Neural cell (in vitro differentiated cells): ENCODE measurements at regions not wholly inside any gene's neighbourhood (a gene's known extent, or its start where the extent isn't known, plus 50 kb on each side); places are given as distances from the start of the nearest gene placed in this dataset.

ENCODE experiments used
- H2AFZ ChIP-seq: fragments of 200-600, 300-800 bp; sonication (generic), shearing (Covaris generic); 2 replicates; pipeline ENCODE4 v1.6.0; 2014; ENCODE audit warnings: low read depth, mild to moderate bottlenecking, antibody characterized with exemption, low read length, moderate library complexity
- H3F3A ChIP-seq: fragments of 200-600 bp; shearing (Covaris generic); 2 replicates; pipeline ENCODE4 v1.6.1; 2016; ENCODE audit warnings: mild to moderate bottlenecking, moderate library complexity, mixed read lengths, antibody characterized with exemption, low read length; ENCODE audit not compliant: insufficient read depth, poor library complexity, severe bottlenecking
- H3K27ac ChIP-seq: fragments of 200-600, 300-800 bp; sonication (generic), shearing (Covaris generic); 2 replicates; pipeline ENCODE4 v1.5.1; 2014; ENCODE audit warnings: mild to moderate bottlenecking, low read length, moderate library complexity
- H3K27me3 ChIP-seq: fragments of 300-800, 200-600 bp; sonication (generic), shearing (Covaris generic); 2 replicates; pipeline ENCODE4 v1.6.0; 2014; ENCODE audit warnings: mild to moderate bottlenecking, low read depth, low read length, moderate library complexity; ENCODE audit not compliant: insufficient read depth
- H3K36me3 ChIP-seq: fragments of 300-800, 200-600 bp; sonication (generic), shearing (Covaris generic); 2 replicates; pipeline ENCODE4 v1.5.1; 2014; ENCODE audit warnings: mild to moderate bottlenecking, antibody characterized with exemption, low read length, moderate library complexity; ENCODE audit not compliant: insufficient read depth
- H3K4me2 ChIP-seq: fragments of 300-800, 200-600 bp; sonication (generic), shearing (Covaris generic); 2 replicates; pipeline ENCODE4 v1.6.0; 2014; ENCODE audit warnings: mild to moderate bottlenecking, low read length
- H3K4me3 ChIP-seq: fragments of 300-800, 200-600 bp; sonication (generic), shearing (Covaris generic); 2 replicates; pipeline ENCODE4 v1.5.1; 2014; ENCODE audit warnings: mild to moderate bottlenecking, low read length, moderate library complexity
- H3K79me2 ChIP-seq: fragments of 200-600 bp; shearing (Covaris generic); replicated peaks from 2 replicates; pipeline ENCODE4 v1.6.0; 2014; ENCODE audit warnings: mild to moderate bottlenecking, low read length, moderate library complexity; ENCODE audit not compliant: insufficient read depth
- H3K9ac ChIP-seq: fragments of 300-800, 200-600 bp; sonication (generic), shearing (Covaris generic); 2 replicates; pipeline ENCODE4 v1.6.1; 2016; ENCODE audit warnings: mild to moderate bottlenecking, low read length, mixed read lengths
- H3K9me2 ChIP-seq: fragments of 200-600 bp; shearing (Covaris generic); 2 replicates; pipeline ENCODE4 v1.6.1; 2016; ENCODE audit warnings: mild to moderate bottlenecking, low read length, mixed read lengths; ENCODE audit not compliant: insufficient read depth
- H3K9me3 ChIP-seq: fragments of 200-600, 300-800 bp; sonication (generic), shearing (Covaris generic); 2 replicates; pipeline ENCODE4 v1.6.1; 2016; ENCODE audit warnings: mild to moderate bottlenecking, mixed run types, low read length, moderate library complexity, mixed read lengths
- H4K20me1 ChIP-seq: fragments of 200-600 bp; shearing (Covaris generic); 2 replicates; pipeline ENCODE4 v1.6.1; 2016; ENCODE audit warnings: mild to moderate bottlenecking, mixed run types; ENCODE audit not compliant: insufficient read depth
- EP300 ChIP-seq: fragments of 450-650 bp; conservative IDR thresholded peaks from 2 replicates; pipeline ENCODE4 v1.6.1; 2014; ENCODE audit warnings: antibody characterized with exemption, mild to moderate bottlenecking, moderate library complexity; ENCODE audit not compliant: poor library complexity, severe bottlenecking
- EZH2 ChIP-seq: fragments of 200-600, 300-800 bp; shearing (Covaris generic), sonication (generic); IDR thresholded peaks from 2 replicates; pipeline ENCODE4 v1.6.1; 2014; ENCODE audit warnings: antibody characterized with exemption, low read length, borderline replicate concordance, mild to moderate bottlenecking; ENCODE audit not compliant: insufficient read depth, poor library complexity, severe bottlenecking
- MXI1 ChIP-seq: fragments of 450-650 bp; conservative IDR thresholded peaks from 2 replicates; pipeline ENCODE4 v1.6.1; 2014; ENCODE audit warnings: antibody characterized with exemption, mild to moderate bottlenecking; ENCODE audit not compliant: poor library complexity, severe bottlenecking
- POLR2AphosphoS5 ChIP-seq: IDR thresholded peaks from 2 replicates; pipeline ENCODE4 v1.6.1; 2012
- RAD21 ChIP-seq: fragments of 450-650 bp; conservative IDR thresholded peaks from 2 replicates; pipeline ENCODE4 v1.6.1; 2014; ENCODE audit warnings: antibody characterized with exemption, mild to moderate bottlenecking, moderate library complexity
- SMC3 ChIP-seq: fragments of 450-650 bp; conservative IDR thresholded peaks from 2 replicates; pipeline ENCODE4 v1.6.1; 2014; ENCODE audit warnings: antibody characterized with exemption, mild to moderate bottlenecking, moderate library complexity; ENCODE audit not compliant: poor library complexity
- TAF1 ChIP-seq: IDR thresholded peaks from 2 replicates; pipeline ENCODE4 v1.6.1; 2012; ENCODE audit warnings: low read depth
- TF ChIP-seq, protein P1 (sequence below): IDR thresholded peaks from 2 replicates; pipeline ENCODE4 v1.6.1; 2012; ENCODE audit warnings: borderline replicate concordance
- TF ChIP-seq, protein P2 (sequence below): fragments of 450-650 bp; IDR thresholded peaks from 2 replicates; pipeline ENCODE4 v1.5.1; 2014; ENCODE audit warnings: antibody characterized with exemption, mild to moderate bottlenecking, moderate library complexity; ENCODE audit not compliant: poor library complexity, severe bottlenecking

DNA sequence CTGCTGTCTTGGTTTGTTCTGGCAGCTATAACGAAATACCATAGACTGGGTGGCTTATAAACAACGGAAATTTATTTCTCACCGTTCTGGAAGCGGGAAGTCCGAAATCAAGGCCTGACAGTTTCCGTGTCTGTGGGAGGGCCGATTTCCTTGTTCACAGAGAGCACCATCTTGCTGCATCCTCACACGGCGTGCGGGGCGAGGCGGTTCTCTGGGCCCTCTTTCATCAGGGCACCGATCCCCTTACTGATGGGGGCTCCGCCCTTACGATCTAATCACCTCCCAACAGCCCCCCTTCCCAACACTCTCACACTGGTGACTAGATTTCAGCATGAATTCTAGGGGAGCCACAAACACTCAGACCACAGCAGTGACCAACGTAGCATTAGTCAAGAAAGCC, 578.3 kb upstream of the FAT1 start:
- H3K36me3 ChIP-seq = no peaks in the 10 kb centered on the region
- no peaks in the 10 kb centered on the region for H3K9me2 ChIP-seq
- H3K27me3 ChIP-seq = no peaks in the 10 kb centered on the region
- no peaks in the 10 kb centered on the region for H3F3A ChIP-seq
- H3K4me3 ChIP-seq = no peak overlapping the region
- TF ChIP-seq MXI1 (no peak), SMC3 (no peak), EZH2 (no peak), RAD21 (no peak), TAF1 (no peak)
- TF ChIP-seq, protein P1, sequence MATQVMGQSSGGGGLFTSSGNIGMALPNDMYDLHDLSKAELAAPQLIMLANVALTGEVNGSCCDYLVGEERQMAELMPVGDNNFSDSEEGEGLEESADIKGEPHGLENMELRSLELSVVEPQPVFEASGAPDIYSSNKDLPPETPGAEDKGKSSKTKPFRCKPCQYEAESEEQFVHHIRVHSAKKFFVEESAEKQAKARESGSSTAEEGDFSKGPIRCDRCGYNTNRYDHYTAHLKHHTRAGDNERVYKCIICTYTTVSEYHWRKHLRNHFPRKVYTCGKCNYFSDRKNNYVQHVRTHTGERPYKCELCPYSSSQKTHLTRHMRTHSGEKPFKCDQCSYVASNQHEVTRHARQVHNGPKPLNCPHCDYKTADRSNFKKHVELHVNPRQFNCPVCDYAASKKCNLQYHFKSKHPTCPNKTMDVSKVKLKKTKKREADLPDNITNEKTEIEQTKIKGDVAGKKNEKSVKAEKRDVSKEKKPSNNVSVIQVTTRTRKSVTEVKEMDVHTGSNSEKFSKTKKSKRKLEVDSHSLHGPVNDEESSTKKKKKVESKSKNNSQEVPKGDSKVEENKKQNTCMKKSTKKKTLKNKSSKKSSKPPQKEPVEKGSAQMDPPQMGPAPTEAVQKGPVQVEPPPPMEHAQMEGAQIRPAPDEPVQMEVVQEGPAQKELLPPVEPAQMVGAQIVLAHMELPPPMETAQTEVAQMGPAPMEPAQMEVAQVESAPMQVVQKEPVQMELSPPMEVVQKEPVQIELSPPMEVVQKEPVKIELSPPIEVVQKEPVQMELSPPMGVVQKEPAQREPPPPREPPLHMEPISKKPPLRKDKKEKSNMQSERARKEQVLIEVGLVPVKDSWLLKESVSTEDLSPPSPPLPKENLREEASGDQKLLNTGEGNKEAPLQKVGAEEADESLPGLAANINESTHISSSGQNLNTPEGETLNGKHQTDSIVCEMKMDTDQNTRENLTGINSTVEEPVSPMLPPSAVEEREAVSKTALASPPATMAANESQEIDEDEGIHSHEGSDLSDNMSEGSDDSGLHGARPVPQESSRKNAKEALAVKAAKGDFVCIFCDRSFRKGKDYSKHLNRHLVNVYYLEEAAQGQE = no peak
- no peak overlapping the region for H3K9ac ChIP-seq
- no peaks in the 10 kb centered on the region for H3K9me3 ChIP-seq
- H2AFZ ChIP-seq = no peak overlapping the region
- no peaks in the 10 kb centered on the region for H3K79me2 ChIP-seq
- no peak overlapping the region for H3K27ac ChIP-seq
- no peaks in the 10 kb centered on the region for H4K20me1 ChIP-seq
- H3K4me2 ChIP-seq = no peak overlapping the region

DNA sequence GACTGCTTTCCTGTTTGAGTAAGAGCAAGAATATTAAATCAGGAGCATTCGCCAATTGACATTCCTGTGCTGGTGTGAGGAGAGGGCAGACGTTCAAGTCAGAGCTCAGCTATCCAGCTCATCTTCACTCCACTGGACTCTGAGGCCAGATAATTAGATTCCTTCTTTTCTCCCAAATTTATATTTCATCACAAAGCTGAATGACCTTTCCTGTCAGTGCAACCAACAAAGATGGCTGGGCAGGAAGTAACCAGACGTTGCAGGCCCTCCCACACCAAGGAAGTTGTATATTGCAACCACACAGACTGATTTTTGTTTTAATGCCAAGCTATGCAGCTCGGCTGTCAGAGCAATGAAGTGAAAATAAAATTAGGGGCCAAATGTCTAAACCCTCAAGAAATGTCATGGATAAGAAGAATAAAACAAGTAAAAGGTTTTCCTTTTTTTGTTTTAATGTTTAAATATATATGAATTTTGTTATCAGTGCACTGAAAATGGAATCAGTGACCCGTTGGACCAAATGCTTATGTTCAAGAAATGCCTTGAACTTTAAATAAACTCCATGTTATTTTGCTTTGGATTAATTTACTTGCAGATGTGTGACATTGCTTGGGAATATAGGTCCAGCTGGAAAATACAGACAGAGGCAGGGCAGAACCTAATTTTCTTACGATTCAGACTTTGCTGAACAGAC, 578.9 kb upstream of the FAT1 start:
- no peaks in the 10 kb centered on the region for H3K79me2 ChIP-seq
- no peak overlapping the region for H3K4me3 ChIP-seq
- no peaks in the 10 kb centered on the region for H3K9me3 ChIP-seq
- no peak overlapping the region for H2AFZ ChIP-seq
- no peak overlapping the region for H3K9ac ChIP-seq
- no peaks in the 10 kb centered on the region for H3F3A ChIP-seq
- H3K36me3 ChIP-seq = no peaks in the 10 kb centered on the region
- H3K9me2 ChIP-seq = no peaks in the 10 kb centered on the region
- H3K4me2 ChIP-seq = no peak overlapping the region
- TF ChIP-seq EZH2 (no peak), RAD21 (no peak), TAF1 (no peak)
- TF ChIP-seq, protein P2, sequence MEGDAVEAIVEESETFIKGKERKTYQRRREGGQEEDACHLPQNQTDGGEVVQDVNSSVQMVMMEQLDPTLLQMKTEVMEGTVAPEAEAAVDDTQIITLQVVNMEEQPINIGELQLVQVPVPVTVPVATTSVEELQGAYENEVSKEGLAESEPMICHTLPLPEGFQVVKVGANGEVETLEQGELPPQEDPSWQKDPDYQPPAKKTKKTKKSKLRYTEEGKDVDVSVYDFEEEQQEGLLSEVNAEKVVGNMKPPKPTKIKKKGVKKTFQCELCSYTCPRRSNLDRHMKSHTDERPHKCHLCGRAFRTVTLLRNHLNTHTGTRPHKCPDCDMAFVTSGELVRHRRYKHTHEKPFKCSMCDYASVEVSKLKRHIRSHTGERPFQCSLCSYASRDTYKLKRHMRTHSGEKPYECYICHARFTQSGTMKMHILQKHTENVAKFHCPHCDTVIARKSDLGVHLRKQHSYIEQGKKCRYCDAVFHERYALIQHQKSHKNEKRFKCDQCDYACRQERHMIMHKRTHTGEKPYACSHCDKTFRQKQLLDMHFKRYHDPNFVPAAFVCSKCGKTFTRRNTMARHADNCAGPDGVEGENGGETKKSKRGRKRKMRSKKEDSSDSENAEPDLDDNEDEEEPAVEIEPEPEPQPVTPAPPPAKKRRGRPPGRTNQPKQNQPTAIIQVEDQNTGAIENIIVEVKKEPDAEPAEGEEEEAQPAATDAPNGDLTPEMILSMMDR = no peak
- H3K27ac ChIP-seq = no peak overlapping the region
- no peaks in the 10 kb centered on the region for H4K20me1 ChIP-seq
- no peaks in the 10 kb centered on the region for H3K27me3 ChIP-seq

DNA sequence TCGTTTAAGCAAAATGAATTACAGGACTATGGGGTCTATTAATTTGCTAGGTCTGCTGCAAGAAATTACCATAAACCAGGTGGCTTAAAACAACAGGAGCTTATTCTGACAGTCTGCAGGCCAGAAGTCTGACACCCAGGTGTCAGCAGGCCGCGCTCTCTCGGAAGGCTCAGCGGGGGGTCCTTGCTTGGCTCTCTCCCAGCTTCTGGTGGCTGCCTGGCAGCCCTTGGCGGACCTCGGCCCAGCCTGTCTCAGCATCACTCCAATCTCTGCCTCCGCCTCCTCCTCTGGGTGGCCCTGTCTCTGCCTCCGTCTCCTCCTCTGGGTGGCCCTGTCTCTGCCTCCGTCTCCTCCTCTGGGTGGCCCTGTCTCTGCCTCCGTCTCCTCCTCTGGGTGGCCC, 580.5 kb upstream of the FAT1 start:
- H3K79me2 ChIP-seq = no peaks in the 10 kb centered on the region
- no peaks in the 10 kb centered on the region for H3K27me3 ChIP-seq
- no peak overlapping the region for H3K4me3 ChIP-seq
- H3F3A ChIP-seq = no peaks in the 10 kb centered on the region
- H3K27ac ChIP-seq = no peak overlapping the region
- no peak overlapping the region for H3K9ac ChIP-seq
- TF ChIP-seq, protein P2 = no peak
- TF ChIP-seq TAF1 (no peak), EP300 (no peak), RAD21 (no peak), EZH2 (no peak), MXI1 (no peak), SMC3 (no peak), POLR2AphosphoS5 (no peak)
- TF ChIP-seq, protein P1 = no peak
- no peak overlapping the region for H3K4me2 ChIP-seq
- no peaks in the 10 kb centered on the region for H4K20me1 ChIP-seq
- H2AFZ ChIP-seq = no peak overlapping the region
- no peaks in the 10 kb centered on the region for H3K9me3 ChIP-seq
- no peaks in the 10 kb centered on the region for H3K36me3 ChIP-seq
- no peaks in the 10 kb centered on the region for H3K9me2 ChIP-seq
